Activated gamma-delta T cell treated with Interleukin-2 at 50 U/mL for 16 hours (primary cell): ENCODE measurements at regions not wholly inside any gene's neighbourhood (a gene's known extent, or its start where the extent isn't known, plus 50 kb on each side); places are given as distances from the start of the nearest gene placed in this dataset.

Source experiments
- DNase-seq: peaks from one replicate; pipeline ENCODE4 v3.0.0-alpha.2; 2020

- DNase-seq = no peak
Observed at GRCh38 chr6:156510242-156510641, 266.9 kb upstream of the ARID1B start.

- DNase-seq = no peak
Observed at GRCh38 chr6:156509496-156509895, 267.7 kb upstream of the ARID1B start.

- no peak for DNase-seq
Observed at GRCh38 chr6:156508923-156509322, 268.3 kb upstream of the ARID1B start.

GRCh38 chr6:156508126-156508525 is 269.1 kb upstream of the ARID1B start:
- DNase-seq = no peak

GRCh38 chr6:156507656-156508055 is 269.5 kb upstream of the ARID1B start:
- no peak for DNase-seq

- no peak for DNase-seq
Observed at GRCh38 chr6:156507106-156507505, 270.1 kb upstream of the ARID1B start.

GRCh38 chr6:156502969-156503504 is 274.1 kb upstream of the ARID1B start:
- DNase-seq = no peak

- DNase-seq = no peak
Observed at GRCh38 chr6:156497618-156498017, 279.6 kb upstream of the ARID1B start.

GRCh38 chr6:156487877-156488276 is 289.3 kb upstream of the ARID1B start:
- no peak for DNase-seq

GRCh38 chr6:156485150-156485549 is 292.0 kb upstream of the ARID1B start:
- no peak for DNase-seq

- no peak for DNase-seq
Observed at GRCh38 chr6:156474507-156475120, 302.6 kb upstream of the ARID1B start.

GRCh38 chr6:156471000-156471399 is 306.2 kb upstream of the ARID1B start:
- DNase-seq = no peak

GRCh38 chr6:156464100-156464878 is 312.9 kb upstream of the ARID1B start:
- no peak for DNase-seq

GRCh38 chr6:156461647-156462046 is 315.5 kb upstream of the ARID1B start:
- DNase-seq = no peak

- DNase-seq = no peak
Observed at GRCh38 chr6:156457601-156458000, 319.6 kb upstream of the ARID1B start.

- DNase-seq = no peak
Observed at GRCh38 chr6:156455847-156456246, 321.3 kb upstream of the ARID1B start.

GRCh38 chr6:156454867-156455266 is 322.3 kb upstream of the ARID1B start:
- no peak for DNase-seq

GRCh38 chr6:156451726-156452125 is 325.5 kb upstream of the ARID1B start:
- no peak for DNase-seq

GRCh38 chr6:156451088-156451487 is 326.1 kb upstream of the ARID1B start:
- DNase-seq = no peak

GRCh38 chr6:156450421-156450820 is 326.8 kb upstream of the ARID1B start:
- DNase-seq = no peak

GRCh38 chr6:156449569-156449968 is 327.6 kb upstream of the ARID1B start:
- no peak for DNase-seq

- no peak for DNase-seq
Observed at GRCh38 chr6:156449128-156449527, 328.1 kb upstream of the ARID1B start.

- no peak for DNase-seq
Observed at GRCh38 chr6:156448579-156448978, 328.6 kb upstream of the ARID1B start.

- DNase-seq = no peak
Observed at GRCh38 chr6:156440688-156441087, 336.5 kb upstream of the ARID1B start.
